Endodermal cell (in vitro differentiated cells): ENCODE measurements at regions not wholly inside any gene's neighbourhood (a gene's known extent, or its start where the extent isn't known, plus 50 kb on each side); places are given as distances from the start of the nearest gene placed in this dataset.

Experiments
- DNase-seq: peaks from one replicate; pipeline ENCODE4 v3.0.0-alpha.2; 2017
- H3K27ac ChIP-seq: 2 replicates; pipeline ENCODE4 v1.5.1; 2013; ENCODE audit warnings: mild to moderate bottlenecking, low read depth, low read length, moderate library complexity
- H3K27me3 ChIP-seq: 2 replicates; pipeline ENCODE4 v1.6.1; 2013; ENCODE audit warnings: mild to moderate bottlenecking, low read length, moderate library complexity; ENCODE audit not compliant: insufficient read depth, control insufficient read depth, poor library complexity, severe bottlenecking
- H3K36me3 ChIP-seq: 2 replicates; pipeline ENCODE4 v1.7.0; 2013; ENCODE audit warnings: mild to moderate bottlenecking, low read length, moderate library complexity; ENCODE audit not compliant: control insufficient read depth, insufficient read depth
- H3K4me1 ChIP-seq: one replicate; pipeline ENCODE4 v1.7.0; 2013; ENCODE audit warnings: low read length; ENCODE audit not compliant: control insufficient read depth, insufficient read depth
- H3K4me3 ChIP-seq: 2 replicates; pipeline ENCODE4 v1.5.1; 2013; ENCODE audit warnings: mild to moderate bottlenecking, low read length, moderate library complexity
- H3K9ac ChIP-seq: 2 replicates; pipeline ENCODE4 v1.6.1; 2013; ENCODE audit warnings: mild to moderate bottlenecking, low read length, moderate library complexity; ENCODE audit not compliant: poor library complexity, severe bottlenecking; ENCODE audit errors: extremely low read depth
- H3K9me3 ChIP-seq: 2 replicates; pipeline ENCODE4 v1.6.1; 2013; ENCODE audit warnings: mild to moderate bottlenecking, low read length, moderate library complexity; ENCODE audit not compliant: control insufficient read depth
- H3K27ac Mint-ChIP-seq: 2 replicates; pipeline ENCODE4 v1.8.0; 2020; ENCODE audit warnings: mixed read lengths
- H3K27me3 Mint-ChIP-seq: 2 replicates; pipeline ENCODE4 v1.8.0; 2021; ENCODE audit warnings: mild to moderate bottlenecking, mixed read lengths; ENCODE audit not compliant: insufficient read depth
- H3K36me3 Mint-ChIP-seq: 2 replicates; pipeline ENCODE4 v1.8.0; 2020; ENCODE audit warnings: low read depth, mixed read lengths
- H3K4me1 Mint-ChIP-seq: 2 replicates; pipeline ENCODE4 v1.8.0; 2020; ENCODE audit warnings: mixed read lengths
- H3K4me3 Mint-ChIP-seq: 2 replicates; pipeline ENCODE4 v1.8.0; 2020; ENCODE audit warnings: mild to moderate bottlenecking, moderate library complexity, mixed read lengths
- H3K9me3 Mint-ChIP-seq: 2 replicates; pipeline ENCODE4 v1.8.0; 2020; ENCODE audit warnings: mild to moderate bottlenecking, mixed read lengths
- WGBS, 2 experiments: methylation state at CpG; one replicate each; pipeline versions ENCODE4 v1.1.5 to v1.1.7; 2013; ENCODE audit warnings: missing lambda C conversion rate in 2 of 2, mixed read lengths in 1 of 2; ENCODE audit not compliant: insufficient coverage in 1 of 2, insufficient read length in 1 of 2; 5-methylcytosine and 5-hydroxymethylcytosine counted together
- TF ChIP-seq, protein P1 (sequence below): fragments of 200-600 bp; sonication (generic); conservative IDR thresholded peaks from 2 replicates; pipeline ENCODE4 v1.5.0; 2021; ENCODE audit warnings: antibody characterized with exemption, mild to moderate bottlenecking

DNA sequence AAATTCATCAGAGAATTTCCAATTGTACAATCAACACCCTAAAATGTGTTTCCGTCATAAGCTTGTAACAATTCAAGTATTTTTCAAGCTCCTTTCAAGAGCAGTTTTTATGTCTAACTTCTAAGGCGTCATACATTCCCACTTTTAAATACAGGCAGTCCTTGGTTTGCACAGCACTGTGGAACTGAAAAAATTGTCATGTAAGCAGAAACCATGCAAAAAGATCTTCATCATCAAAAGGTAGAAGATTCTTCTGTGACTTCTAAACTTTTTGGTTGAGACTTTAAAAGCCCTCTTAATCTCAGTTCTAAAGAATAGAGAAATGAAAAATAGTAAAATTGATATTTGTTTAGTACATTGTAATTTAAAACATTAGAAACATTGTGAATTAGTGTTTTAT is 315.6 kb downstream of the TPBG start:
- no peaks in the 10 kb centered on the region for H3K4me1 Mint-ChIP-seq
- DNase-seq, result no peak
- WGBS, 2 experiments, result 92 to 100% methylated on average over 1 to 2 of the region's 2 CpGs
- H3K9ac ChIP-seq, result no peak overlapping the region
- H3K36me3 ChIP-seq, result no peaks in the 10 kb centered on the region
- no peaks in the 10 kb centered on the region for H3K4me1 ChIP-seq
- TF ChIP-seq, protein P1, sequence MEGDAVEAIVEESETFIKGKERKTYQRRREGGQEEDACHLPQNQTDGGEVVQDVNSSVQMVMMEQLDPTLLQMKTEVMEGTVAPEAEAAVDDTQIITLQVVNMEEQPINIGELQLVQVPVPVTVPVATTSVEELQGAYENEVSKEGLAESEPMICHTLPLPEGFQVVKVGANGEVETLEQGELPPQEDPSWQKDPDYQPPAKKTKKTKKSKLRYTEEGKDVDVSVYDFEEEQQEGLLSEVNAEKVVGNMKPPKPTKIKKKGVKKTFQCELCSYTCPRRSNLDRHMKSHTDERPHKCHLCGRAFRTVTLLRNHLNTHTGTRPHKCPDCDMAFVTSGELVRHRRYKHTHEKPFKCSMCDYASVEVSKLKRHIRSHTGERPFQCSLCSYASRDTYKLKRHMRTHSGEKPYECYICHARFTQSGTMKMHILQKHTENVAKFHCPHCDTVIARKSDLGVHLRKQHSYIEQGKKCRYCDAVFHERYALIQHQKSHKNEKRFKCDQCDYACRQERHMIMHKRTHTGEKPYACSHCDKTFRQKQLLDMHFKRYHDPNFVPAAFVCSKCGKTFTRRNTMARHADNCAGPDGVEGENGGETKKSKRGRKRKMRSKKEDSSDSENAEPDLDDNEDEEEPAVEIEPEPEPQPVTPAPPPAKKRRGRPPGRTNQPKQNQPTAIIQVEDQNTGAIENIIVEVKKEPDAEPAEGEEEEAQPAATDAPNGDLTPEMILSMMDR, result no peak
- H3K36me3 Mint-ChIP-seq, result no peaks in the 10 kb centered on the region
- H3K27ac ChIP-seq, result no peak overlapping the region
- H3K9me3 Mint-ChIP-seq, result peaks cover 36% of the 10 kb centered on the region
- no peak overlapping the region for H3K4me3 ChIP-seq
- H3K27me3 ChIP-seq, result no peaks in the 10 kb centered on the region
- H3K27me3 Mint-ChIP-seq, result no peaks in the 10 kb centered on the region
- no peak overlapping the region for H3K27ac Mint-ChIP-seq
- H3K4me3 Mint-ChIP-seq, result no peak overlapping the region
- peaks cover 52% of the 10 kb centered on the region for H3K9me3 ChIP-seq

DNA sequence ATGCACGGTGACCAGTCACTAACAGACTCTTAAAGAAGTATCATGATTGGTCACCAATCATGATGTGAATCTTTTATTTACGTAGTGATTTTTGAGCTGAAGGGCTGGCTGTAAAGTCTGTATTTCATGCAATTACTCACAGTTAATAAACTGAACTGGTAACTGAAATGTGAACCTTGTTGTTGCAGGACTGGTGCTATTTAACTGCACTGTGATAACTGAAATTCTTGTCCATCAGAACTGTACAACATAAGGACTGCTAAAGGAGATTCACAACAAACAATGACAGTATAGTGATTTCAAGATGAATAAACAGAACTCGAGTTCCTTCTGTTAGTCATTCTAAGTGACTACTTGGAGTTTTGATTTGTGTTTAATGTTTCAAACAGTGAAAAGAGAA is 316.6 kb downstream of the TPBG start:
- Histone ChIP-seq H3K9me3 (peaks cover 53% of the 10 kb centered on the region), H3K27ac (no peak overlapping the region), H3K4me1 (no peaks in the 10 kb centered on the region), H3K4me3 (no peak overlapping the region), H3K27me3 (no peaks in the 10 kb centered on the region), H3K9ac (no peak overlapping the region), H3K36me3 (no peaks in the 10 kb centered on the region)
- Mint-ChIP-seq H3K4me1 (no peaks in the 10 kb centered on the region), H3K4me3 (no peak overlapping the region), H3K27ac (no peak overlapping the region), H3K36me3 (no peaks in the 10 kb centered on the region), H3K9me3 (peaks cover 38% of the 10 kb centered on the region), H3K27me3 (no peaks in the 10 kb centered on the region)
- 94% methylated on average over 2 to 3 of the region's 3 CpGs for WGBS, 2 experiments
- no peak for DNase-seq
- TF ChIP-seq, protein P1, result no peak

DNA sequence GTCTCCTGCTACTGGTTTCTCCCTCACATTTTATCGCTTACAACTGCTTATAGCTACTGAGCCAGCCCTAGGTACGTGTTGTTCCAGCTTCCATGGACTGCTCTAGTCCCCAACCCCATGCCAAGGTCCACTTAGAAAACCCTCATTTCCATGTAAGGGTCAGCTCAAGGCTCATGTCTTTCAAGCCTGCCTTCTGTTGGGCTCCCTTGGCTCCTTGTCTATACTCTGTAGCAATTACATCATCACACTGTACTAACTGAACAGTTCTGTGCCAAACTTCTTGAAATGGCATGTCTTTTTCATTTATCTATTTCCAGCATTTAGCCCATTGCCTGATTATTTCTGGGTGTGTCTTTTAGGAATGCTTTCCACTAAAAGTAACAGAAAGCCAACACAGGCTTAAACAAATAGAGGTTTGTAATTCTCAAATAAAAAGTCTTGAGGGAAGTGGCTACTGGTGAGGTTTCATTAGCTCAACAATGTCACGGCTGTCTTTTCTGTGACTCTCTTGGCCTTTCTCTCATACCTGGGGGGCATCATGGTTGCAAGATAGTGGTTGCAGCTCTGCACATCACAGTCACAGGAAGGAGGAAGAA is 317.6 kb downstream of the TPBG start:
- Mint-ChIP-seq H3K27ac (no peak overlapping the region), H3K27me3 (no peaks in the 10 kb centered on the region), H3K36me3 (no peaks in the 10 kb centered on the region), H3K4me3 (no peak overlapping the region), H3K4me1 (no peaks in the 10 kb centered on the region), H3K9me3 (peaks cover 34% of the 10 kb centered on the region)
- no peaks in the 10 kb centered on the region for H3K27me3 ChIP-seq
- H3K9me3 ChIP-seq, result peaks cover 53% of the 10 kb centered on the region
- no peak for DNase-seq
- WGBS, 2 experiments, result 93 to 97% methylated on average over 3 of the region's 3 CpGs
- H3K27ac ChIP-seq, result no peak overlapping the region
- TF ChIP-seq, protein P1, result no peak
- H3K4me1 ChIP-seq, result no peaks in the 10 kb centered on the region
- H3K4me3 ChIP-seq, result no peak overlapping the region
- no peak overlapping the region for H3K9ac ChIP-seq
- H3K36me3 ChIP-seq, result no peaks in the 10 kb centered on the region
